Mucosa of descending colon (tissue), 3 donors: ENCODE measurements at regions not wholly inside any gene's neighbourhood (a gene's known extent, or its start where the extent isn't known, plus 50 kb on each side); places are given as distances from the start of the nearest gene placed in this dataset.

ENCODE experiments used
- ATAC-seq: fragments of 200-7000 bp; cut with Tn5 transposase; one replicate; pipeline ENCODE4 v1.9.1; 2020; ENCODE audit warnings: mild to moderate bottlenecking, moderate library complexity
- DNase-seq, 3 donors: peaks; one replicate each; pipeline ENCODE4 v3.0.0-alpha.2; 2020
- H3K36me3 ChIP-seq: fragments of 200-600 bp; one replicate; pipeline ENCODE4 v1.8.0; 2021; ENCODE audit warnings: low read depth, mild to moderate bottlenecking
- H3K4me1 ChIP-seq: fragments of 200-600 bp; one replicate; pipeline ENCODE4 v1.8.0; 2021; ENCODE audit warnings: low read depth, mild to moderate bottlenecking
- H3K4me3 ChIP-seq: fragments of 200-600 bp; one replicate; pipeline ENCODE4 v1.8.0; 2021; ENCODE audit warnings: mild to moderate bottlenecking
- H3K9me3 ChIP-seq: fragments of 200-600 bp; one replicate; pipeline ENCODE4 v1.8.0; 2021; ENCODE audit warnings: mild to moderate bottlenecking
- CTCF ChIP-seq: fragments of 200-600 bp; IDR thresholded peaks from one replicate; pipeline ENCODE4 v1.8.0; 2022; ENCODE audit warnings: antibody characterized with exemption, mild to moderate bottlenecking
- intact Hi-C, 2 donors: fragments of 100-400 bp; cut with DNase I in 1 of 2; cut with micrococcal nuclease in 1 of 2; formaldehyde crosslinking; loops; one replicate each; pipeline versions ENCODE4 v1.11.0 to v1.11.1; 2022; cut with DNase I, micrococcal nuclease
- donor health status: DM: no; HTN: no; CAD: no; lungs with moderate emphysema.
- donor health status: DM: no; HTN: no; CAD: no.
- donor health status: DM: no; HTN: yes; CAD: no.

DNA sequence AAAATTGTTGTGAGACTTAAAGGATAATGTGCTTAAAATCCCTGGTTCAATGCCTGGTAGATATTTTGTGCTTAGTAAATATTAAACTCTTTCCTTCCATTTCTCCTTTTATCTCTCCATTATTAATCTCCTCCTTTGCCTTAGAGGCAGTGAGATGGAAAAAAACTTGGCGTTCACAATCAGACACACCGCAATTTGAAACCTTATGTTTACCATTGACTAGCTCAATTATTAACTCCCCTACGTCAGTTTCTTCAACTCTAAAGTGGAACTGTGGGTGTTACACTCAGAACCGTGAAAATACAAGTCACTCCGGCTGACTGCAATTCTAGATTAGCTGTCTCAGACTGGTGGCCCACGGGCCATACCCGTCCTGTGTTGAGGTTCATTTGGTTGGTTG is 327.2 kb downstream of the DEPDC1B start:
- no peaks in the 10 kb centered on the region for H3K9me3 ChIP-seq

DNA sequence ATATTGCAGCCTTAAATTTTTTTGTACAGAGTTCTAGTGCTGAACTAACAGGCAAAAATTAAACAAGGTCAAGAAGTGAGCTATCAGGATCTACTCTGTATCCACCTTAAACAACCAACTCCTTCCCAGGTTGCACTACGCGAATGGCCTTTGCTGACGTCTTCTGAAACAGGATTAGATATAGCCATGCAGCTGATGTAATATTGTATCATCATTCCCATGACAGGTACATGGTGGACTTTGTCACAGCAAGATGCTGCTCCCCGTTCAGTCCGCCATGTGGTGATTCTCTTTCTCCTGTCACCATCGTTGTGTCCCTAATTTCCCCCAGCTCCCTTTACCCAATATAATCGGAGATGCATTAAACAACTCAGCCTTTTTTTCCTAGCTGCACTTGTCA is 328.9 kb downstream of the DEPDC1B start:
- H3K9me3 ChIP-seq = no peaks in the 10 kb centered on the region
- no peak overlapping the region for H3K4me3 ChIP-seq
- DNase-seq = no peak

More for the DNA sequence above, 327.2 kb downstream of the DEPDC1B start:
- H3K4me1 ChIP-seq = no peaks in the 10 kb centered on the region
- no peak for TF ChIP-seq CTCF
- no peak for ATAC-seq
- H3K36me3 ChIP-seq = no peaks in the 10 kb centered on the region
- no peak for DNase-seq
- no peak overlapping the region for H3K4me3 ChIP-seq
- intact Hi-C loops = no loop called here

GRCh38 chr5:60370508-60370907 is 329.5 kb downstream of the DEPDC1B start:
- no peaks in the 10 kb centered on the region for H3K9me3 ChIP-seq
- no peaks in the 10 kb centered on the region for H3K4me1 ChIP-seq
- intact Hi-C loops = no loop called here
- DNase-seq = no peak
- no peak for ATAC-seq
- no peak for TF ChIP-seq CTCF
- no peak overlapping the region for H3K4me3 ChIP-seq
- no peaks in the 10 kb centered on the region for H3K36me3 ChIP-seq

More for the DNA sequence above, 328.9 kb downstream of the DEPDC1B start:
- Histone ChIP-seq H3K36me3 (no peaks in the 10 kb centered on the region), H3K4me1 (no peaks in the 10 kb centered on the region)
- TF ChIP-seq CTCF = no peak
- no peak for ATAC-seq
- intact Hi-C loops = no loop called here

DNA sequence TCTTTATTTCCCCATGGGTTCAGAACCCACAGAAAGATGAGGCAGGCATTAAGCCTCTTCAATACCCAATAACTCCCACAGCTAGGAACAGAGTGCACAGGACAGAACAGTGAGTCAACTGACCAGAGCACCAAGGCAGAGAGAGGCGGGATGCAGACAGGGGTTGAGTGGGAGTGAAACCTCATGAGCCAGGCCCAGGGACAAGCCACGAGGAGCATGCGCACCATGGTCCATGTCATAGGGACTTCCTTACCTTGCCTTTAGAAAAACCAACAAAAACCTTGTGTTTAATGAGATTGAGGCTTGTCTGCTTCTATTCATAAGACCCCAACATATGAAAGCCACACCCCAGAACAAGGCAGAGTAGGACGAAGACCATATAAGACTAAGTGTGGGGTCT is 330.6 kb downstream of the DEPDC1B start:
- intact Hi-C loops = no loop called here
- no peaks in the 10 kb centered on the region for H3K36me3 ChIP-seq
- TF ChIP-seq CTCF = no peak
- no peak overlapping the region for H3K4me3 ChIP-seq
- ATAC-seq = no peak
- no peaks in the 10 kb centered on the region for H3K9me3 ChIP-seq
- H3K4me1 ChIP-seq = no peaks in the 10 kb centered on the region
- DNase-seq = no peak

- DNase-seq (no peak), ATAC-seq (no peak)
- Histone ChIP-seq H3K4me1 (no peaks in the 10 kb centered on the region), H3K9me3 (no peaks in the 10 kb centered on the region), H3K4me3 (no peak overlapping the region), H3K36me3 (no peaks in the 10 kb centered on the region)
- TF ChIP-seq CTCF = no peak
- intact Hi-C loops = no loop called here
These were observed 331.9 kb downstream of the DEPDC1B start for GRCh38 chr5:60368100-60368499.

- H3K9me3 ChIP-seq = no peaks in the 10 kb centered on the region
These were observed 333.5 kb downstream of the DEPDC1B start for GRCh38 chr5:60366489-60366888.

More at GRCh38 chr5:60366489-60366888, 333.5 kb downstream of the DEPDC1B start:
- intact Hi-C loops = no loop called here
- ATAC-seq (no peak), DNase-seq (no peak)
- no peak overlapping the region for H3K4me3 ChIP-seq
- H3K36me3 ChIP-seq = no peaks in the 10 kb centered on the region
- TF ChIP-seq CTCF = no peak
- no peaks in the 10 kb centered on the region for H3K4me1 ChIP-seq
